OCI-LY3 (cell line): ENCODE measurements at regions not wholly inside any gene's neighbourhood (a gene's known extent, or its start where the extent isn't known, plus 50 kb on each side); places are given as distances from the start of the nearest gene placed in this dataset.
"Not testable (repeated sequence)": the region's sequence is repeated elsewhere in the genome, so short reads cannot be mapped to it uniquely, and the experiment has no call there.

Experiments
- H2AFZ ChIP-seq: fragments of 200-600, 300-600 bp; shearing (Covaris generic); 2 replicates; pipeline ENCODE4 v1.6.0; 2014; ENCODE audit warnings: antibody characterized with exemption, low read depth, low read length
- H3K27ac ChIP-seq: fragments of 200-600, 300-600 bp; sonication (generic); 2 replicates; pipeline ENCODE4 v1.5.1; 2014; ENCODE audit warnings: mild to moderate bottlenecking, low read length, moderate library complexity, mixed read lengths
- H3K27me3 ChIP-seq: fragments of 200-600, 300-600 bp; sonication (generic); 2 replicates; pipeline ENCODE4 v1.6.1; 2014; ENCODE audit warnings: low read depth, low read length, mixed read lengths
- H3K36me3 ChIP-seq: fragments of 200-600, 300-600 bp; sonication (generic); replicated peaks from 2 replicates; pipeline ENCODE3; 2014; ENCODE audit warnings: low read depth, low read length, mixed read lengths
- H3K4me1 ChIP-seq: fragments of 300-600, 200-600 bp; sonication (generic); 2 replicates; pipeline ENCODE4 v1.6.1; 2014; ENCODE audit warnings: low read length, mixed read lengths
- H3K4me2 ChIP-seq: fragments of 200-600, 300-600 bp; sonication (generic); 2 replicates; pipeline ENCODE4 v1.6.1; 2014; ENCODE audit warnings: low read length, mixed read lengths
- H3K4me3 ChIP-seq: fragments of 300-600, 200-600 bp; sonication (generic); 2 replicates; pipeline ENCODE4 v1.5.1; 2014; ENCODE audit warnings: antibody characterized with exemption, mild to moderate bottlenecking, low read length, moderate library complexity
- H3K79me2 ChIP-seq: fragments of 300-600, 200-600 bp; shearing (Covaris generic); 2 replicates; pipeline ENCODE4 v1.6.1; 2014; ENCODE audit warnings: mild to moderate bottlenecking, low read length, mixed read lengths
- H3K9ac ChIP-seq: fragments of 300-600, 200-600 bp; shearing (Covaris generic); 2 replicates; pipeline ENCODE4 v1.6.0; 2014; ENCODE audit warnings: mild to moderate bottlenecking, low read length, moderate library complexity
- H3K9me3 ChIP-seq: fragments of 200-600, 300-600 bp; shearing (Covaris generic); 2 replicates; pipeline ENCODE4 v1.6.1; 2014; ENCODE audit warnings: low read length, mixed read lengths; ENCODE audit not compliant: insufficient read depth
- H4K20me1 ChIP-seq: fragments of 200-600, 300-600 bp; sonication (generic); 2 replicates; pipeline ENCODE4 v1.6.1; 2016; ENCODE audit warnings: low read length, mixed read lengths; ENCODE audit not compliant: insufficient read depth
- EZH2phosphoT487 ChIP-seq: fragments of 200-600 bp; shearing (Covaris generic); IDR thresholded peaks from 2 replicates; pipeline ENCODE4 v1.6.1; 2018; ENCODE audit warnings: antibody characterized with exemption, mixed run types, low read depth
- TF ChIP-seq, protein P1 (sequence below): fragments of 200-600, 300-600 bp; sonication (generic); IDR thresholded peaks from 2 replicates; pipeline ENCODE4 v1.5.1; 2014; ENCODE audit warnings: antibody characterized with exemption, low read length, low read depth

DNA sequence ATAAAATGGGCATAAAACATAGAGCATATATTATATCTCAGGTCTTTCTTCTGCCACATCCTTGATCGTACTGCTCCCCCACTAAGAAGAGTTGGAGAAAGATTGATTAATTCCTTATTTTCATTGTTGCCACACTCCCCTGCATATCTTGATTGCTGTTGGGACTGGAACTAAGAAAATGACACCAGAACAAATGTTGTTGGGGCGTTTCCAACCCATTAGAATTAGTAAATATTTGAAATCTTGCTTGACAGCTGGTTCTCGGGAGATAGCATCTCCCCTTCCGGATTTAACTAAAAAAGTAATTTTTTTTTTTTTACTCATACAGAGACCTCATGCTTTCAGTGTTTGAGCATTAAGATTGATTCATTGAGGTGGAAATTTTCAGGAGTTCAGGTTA is 493.0 kb upstream of the PLXNA2 start:
- no peak overlapping the region for H3K9ac ChIP-seq
- H3K4me3 ChIP-seq = no peak overlapping the region
- no peak overlapping the region for H3K4me2 ChIP-seq
- H3K27ac ChIP-seq = no peak overlapping the region
- no peaks in the 10 kb centered on the region for H3K9me3 ChIP-seq
- no peaks in the 10 kb centered on the region for H4K20me1 ChIP-seq
- H3K79me2 ChIP-seq = no peaks in the 10 kb centered on the region
- TF ChIP-seq, protein P1, sequence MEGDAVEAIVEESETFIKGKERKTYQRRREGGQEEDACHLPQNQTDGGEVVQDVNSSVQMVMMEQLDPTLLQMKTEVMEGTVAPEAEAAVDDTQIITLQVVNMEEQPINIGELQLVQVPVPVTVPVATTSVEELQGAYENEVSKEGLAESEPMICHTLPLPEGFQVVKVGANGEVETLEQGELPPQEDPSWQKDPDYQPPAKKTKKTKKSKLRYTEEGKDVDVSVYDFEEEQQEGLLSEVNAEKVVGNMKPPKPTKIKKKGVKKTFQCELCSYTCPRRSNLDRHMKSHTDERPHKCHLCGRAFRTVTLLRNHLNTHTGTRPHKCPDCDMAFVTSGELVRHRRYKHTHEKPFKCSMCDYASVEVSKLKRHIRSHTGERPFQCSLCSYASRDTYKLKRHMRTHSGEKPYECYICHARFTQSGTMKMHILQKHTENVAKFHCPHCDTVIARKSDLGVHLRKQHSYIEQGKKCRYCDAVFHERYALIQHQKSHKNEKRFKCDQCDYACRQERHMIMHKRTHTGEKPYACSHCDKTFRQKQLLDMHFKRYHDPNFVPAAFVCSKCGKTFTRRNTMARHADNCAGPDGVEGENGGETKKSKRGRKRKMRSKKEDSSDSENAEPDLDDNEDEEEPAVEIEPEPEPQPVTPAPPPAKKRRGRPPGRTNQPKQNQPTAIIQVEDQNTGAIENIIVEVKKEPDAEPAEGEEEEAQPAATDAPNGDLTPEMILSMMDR = no peak
- no peak for TF ChIP-seq EZH2phosphoT487
- no peak overlapping the region for H2AFZ ChIP-seq
- H3K27me3 ChIP-seq = peaks cover 23% of the 10 kb centered on the region
- H3K4me1 ChIP-seq = 0 out of 2 replicates have a peak, but pooled peaks cover 4% of the 10 kb centered on the region
- H3K36me3 ChIP-seq = no peaks in the 10 kb centered on the region

DNA sequence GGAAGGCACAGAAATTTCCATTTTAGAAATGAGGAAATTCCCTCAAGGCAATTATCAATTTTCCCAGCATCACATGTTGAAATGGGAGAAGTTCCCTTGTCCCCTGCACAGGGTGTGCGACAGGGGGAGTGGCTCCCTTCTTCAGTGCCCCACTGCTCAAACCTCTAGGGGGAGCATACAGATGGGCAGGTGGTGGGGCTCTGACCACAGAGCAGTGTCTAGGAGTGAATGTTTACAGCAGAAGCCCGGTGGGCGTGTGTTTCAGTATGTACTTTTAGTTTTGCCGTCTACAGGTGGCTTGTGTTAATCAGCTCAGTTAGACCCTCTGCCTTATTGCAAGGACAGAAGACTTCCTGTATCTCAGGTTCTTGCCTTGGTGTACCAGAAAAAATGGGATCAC is 493.7 kb upstream of the PLXNA2 start:
- no peaks in the 10 kb centered on the region for H3K9me3 ChIP-seq
- H4K20me1 ChIP-seq = no peaks in the 10 kb centered on the region
- TF ChIP-seq, protein P1 = no peak
- no peak for TF ChIP-seq EZH2phosphoT487
- no peaks in the 10 kb centered on the region for H3K4me1 ChIP-seq
- H3K79me2 ChIP-seq = no peaks in the 10 kb centered on the region
- H3K4me3 ChIP-seq = no peak overlapping the region
- no peaks in the 10 kb centered on the region for H3K36me3 ChIP-seq
- H3K9ac ChIP-seq = no peak overlapping the region
- no peak overlapping the region for H3K4me2 ChIP-seq
- H3K27ac ChIP-seq = no peak overlapping the region
- peaks cover 16% of the 10 kb centered on the region for H3K27me3 ChIP-seq
- no peak overlapping the region for H2AFZ ChIP-seq

DNA sequence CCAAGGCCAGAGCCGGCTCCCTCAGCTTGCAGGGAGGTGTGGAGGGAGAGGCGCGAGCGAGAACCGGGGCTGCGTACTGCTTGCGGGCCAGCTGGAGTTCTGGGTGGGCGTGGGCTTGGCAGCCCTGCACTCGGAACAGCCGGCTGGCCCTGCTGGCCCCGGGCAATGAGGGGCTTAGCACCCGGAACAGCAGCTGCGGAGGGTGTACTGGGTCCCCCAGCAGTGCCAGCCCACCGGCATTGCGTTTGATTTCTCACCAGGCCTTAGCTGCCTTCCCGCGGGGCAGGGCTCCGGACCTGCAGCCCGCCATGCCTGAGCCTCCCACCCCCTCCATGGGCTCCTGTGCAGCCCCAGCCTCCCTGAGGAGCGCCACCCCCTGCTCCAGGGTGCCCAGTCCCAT is 495.5 kb upstream of the PLXNA2 start:
- not testable (repeated sequence) for H3K27me3 ChIP-seq, H3K4me3 ChIP-seq, H3K36me3 ChIP-seq, H4K20me1 ChIP-seq, H3K4me2 ChIP-seq, H2AFZ ChIP-seq, H3K4me1 ChIP-seq, H3K9ac ChIP-seq, H3K79me2 ChIP-seq, H3K9me3 ChIP-seq, H3K27ac ChIP-seq

DNA sequence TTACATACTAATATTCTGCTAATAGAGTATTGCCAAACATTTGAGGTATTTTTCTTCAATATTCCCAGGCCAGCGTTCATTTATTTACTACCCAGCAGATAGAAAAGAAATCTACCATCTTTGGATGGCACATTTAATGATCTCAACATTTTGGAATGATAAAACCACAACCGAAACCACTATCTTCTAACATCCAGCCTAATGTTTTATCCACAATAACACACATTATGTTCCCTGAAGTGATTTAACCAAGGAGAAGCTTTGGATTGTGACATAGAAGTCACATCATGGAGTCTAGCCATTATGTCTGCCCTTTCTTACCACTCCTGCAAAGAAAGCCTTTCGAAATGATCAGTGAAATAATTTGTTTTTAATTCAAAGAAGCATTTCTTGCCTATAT is 497.1 kb upstream of the PLXNA2 start:
- Histone ChIP-seq H3K79me2 (no peaks in the 10 kb centered on the region), H3K36me3 (no peaks in the 10 kb centered on the region), H3K27me3 (no peaks in the 10 kb centered on the region), H3K9me3 (no peaks in the 10 kb centered on the region), H4K20me1 (no peaks in the 10 kb centered on the region), H3K27ac (no peak overlapping the region), H3K4me2 (no peak overlapping the region), H3K4me1 (no peaks in the 10 kb centered on the region), H3K9ac (no peak overlapping the region), H2AFZ (no peak overlapping the region), H3K4me3 (no peak overlapping the region)
- no peak for TF ChIP-seq EZH2phosphoT487
- TF ChIP-seq, protein P1 = no peak

DNA sequence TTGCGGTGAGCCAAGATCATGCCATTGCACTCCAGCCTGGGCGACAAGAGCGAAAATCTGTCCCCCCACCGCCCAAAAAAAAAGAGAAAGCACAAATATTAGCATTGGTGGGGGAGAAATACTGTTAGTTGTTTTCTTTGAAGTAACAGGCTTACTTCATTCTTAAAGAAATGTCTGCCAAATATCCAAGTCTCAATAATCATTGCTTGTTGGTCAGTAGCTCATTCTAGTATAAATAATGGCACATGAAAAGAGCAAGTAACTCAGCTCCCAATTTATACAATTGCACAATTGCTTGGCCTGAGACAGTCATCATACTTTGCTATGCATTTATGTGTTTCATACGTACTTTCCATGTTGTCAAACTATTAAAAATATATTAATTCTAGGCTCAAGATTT is 499.2 kb upstream of the PLXNA2 start:
- no peaks in the 10 kb centered on the region for H3K36me3 ChIP-seq
- TF ChIP-seq, protein P1 = no peak
- TF ChIP-seq EZH2phosphoT487 = no peak
- no peak overlapping the region for H2AFZ ChIP-seq
- no peak overlapping the region for H3K4me3 ChIP-seq
- no peaks in the 10 kb centered on the region for H3K4me1 ChIP-seq
- H3K27ac ChIP-seq = no peak overlapping the region
- no peak overlapping the region for H3K9ac ChIP-seq
- H3K4me2 ChIP-seq = no peak overlapping the region
- H3K27me3 ChIP-seq = 0 out of 2 replicates have a peak, but pooled peaks cover 11% of the 10 kb centered on the region
- no peaks in the 10 kb centered on the region for H4K20me1 ChIP-seq
- H3K9me3 ChIP-seq = no peaks in the 10 kb centered on the region
- H3K79me2 ChIP-seq = no peaks in the 10 kb centered on the region
